Mesendoderm (in vitro differentiated cells): ENCODE measurements at regions not wholly inside any gene's neighbourhood (a gene's known extent, or its start where the extent isn't known, plus 50 kb on each side); places are given as distances from the start of the nearest gene placed in this dataset.
"Not testable (repeated sequence)": the region's sequence is repeated elsewhere in the genome, so short reads cannot be mapped to it uniquely, and the experiment has no call there.

Experiments
- DNase-seq: peaks from one replicate; pipeline ENCODE4 v3.0.0; 2013
- H2AK5ac ChIP-seq: 2 replicates; pipeline ENCODE4 v1.6.1; 2013; ENCODE audit warnings: low read length, inconsistent platforms
- H2BK120ac ChIP-seq: 2 replicates; pipeline ENCODE4 v1.6.1; 2013; ENCODE audit warnings: low read depth, mild to moderate bottlenecking, low read length, moderate library complexity, mixed read lengths
- H2BK15ac ChIP-seq: replicated peaks from 2 replicates; pipeline ENCODE4 v1.6.1; 2013; ENCODE audit warnings: low read depth, mild to moderate bottlenecking, moderate library complexity
- H2BK5ac ChIP-seq: 2 replicates; pipeline ENCODE4 v1.6.1; 2013; ENCODE audit warnings: low read length, inconsistent platforms
- H3K18ac ChIP-seq: 2 replicates; pipeline ENCODE4 v1.6.1; 2013; ENCODE audit warnings: mild to moderate bottlenecking, low read length, mixed read lengths
- H3K23ac ChIP-seq: one replicate; pipeline ENCODE4 v1.6.1; 2013; ENCODE audit warnings: low read length
- H3K27ac ChIP-seq: 2 replicates; pipeline ENCODE4 v1.5.1; 2013; ENCODE audit warnings: low read depth, mild to moderate bottlenecking, inconsistent platforms, low read length, moderate library complexity
- H3K27me3 ChIP-seq: 2 replicates; pipeline ENCODE4 v1.6.1; 2013; ENCODE audit warnings: low read length, control low read depth, mild to moderate bottlenecking, inconsistent platforms; ENCODE audit not compliant: insufficient read depth, poor library complexity
- H3K36me3 ChIP-seq: 2 replicates; pipeline ENCODE4 v1.6.1; 2013; ENCODE audit warnings: low read length, inconsistent platforms; ENCODE audit not compliant: control insufficient read depth, insufficient read depth
- H3K4ac ChIP-seq: one replicate; pipeline ENCODE4 v1.6.1; 2013; ENCODE audit warnings: low read depth, mild to moderate bottlenecking, low read length, moderate library complexity
- H3K4me1 ChIP-seq: 2 replicates; pipeline ENCODE4 v1.6.1; 2013; ENCODE audit warnings: low read depth, low read length, inconsistent platforms; ENCODE audit not compliant: control insufficient read depth
- H3K4me2 ChIP-seq: 2 replicates; pipeline ENCODE4 v1.6.1; 2013; ENCODE audit warnings: low read length
- H3K4me3 ChIP-seq: 2 replicates; pipeline ENCODE4 v1.5.1; 2013; ENCODE audit warnings: mild to moderate bottlenecking, low read length
- H3K56ac ChIP-seq: one replicate; pipeline ENCODE4 v1.6.1; 2013; ENCODE audit warnings: low read length
- H3K79me1 ChIP-seq: 2 replicates; pipeline ENCODE4 v1.6.1; 2013; ENCODE audit warnings: low read length, inconsistent platforms
- H3K79me2 ChIP-seq: 2 replicates; pipeline ENCODE4 v1.6.1; 2013; ENCODE audit warnings: mild to moderate bottlenecking, low read length; ENCODE audit not compliant: control insufficient read depth, insufficient read depth
- H3K9ac ChIP-seq: 2 replicates; pipeline ENCODE4 v1.6.1; 2013; ENCODE audit warnings: low read length, inconsistent platforms
- H4K5ac ChIP-seq: one replicate; pipeline ENCODE4 v1.6.1; 2013; ENCODE audit warnings: low read length
- H4K8ac ChIP-seq: one replicate; pipeline ENCODE4 v1.6.1; 2013; ENCODE audit warnings: low read depth, mild to moderate bottlenecking, control low read depth, low read length, moderate library complexity
- WGBS: extraction: QIAGEN DNeasy Blood & Tissue Kit; methylation state at CpG from one replicate; pipeline ENCODE4 v1.1.7; 2013; ENCODE audit warnings: low lambda C conversion rate, missing lambda C conversion rate; ENCODE audit not compliant: insufficient coverage; ENCODE audit errors: extremely low coverage; 5-methylcytosine and 5-hydroxymethylcytosine counted together

DNA sequence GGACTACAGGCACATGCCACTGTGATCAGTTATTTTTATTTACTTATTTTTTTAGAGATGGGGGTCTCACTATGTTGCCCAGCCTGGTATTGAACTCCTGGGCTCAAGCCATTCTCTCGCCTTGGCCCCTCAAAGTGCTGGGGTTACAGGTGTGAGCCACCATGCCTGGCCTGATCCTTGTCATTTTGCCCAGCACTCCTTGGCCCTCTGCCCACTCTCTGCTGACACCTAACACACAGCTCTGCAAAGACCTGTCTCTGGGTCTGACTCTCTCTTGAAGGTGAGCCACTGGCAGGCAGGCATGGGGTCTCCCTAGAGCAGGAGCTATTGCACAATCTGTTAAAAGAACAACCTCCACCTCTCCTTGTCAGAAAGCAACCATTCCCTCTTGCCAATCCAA lies 155.6 kb downstream of the ZFP64 start:
- Histone ChIP-seq H3K4me1 (no peaks in the 10 kb centered on the region), H3K9ac (no peak overlapping the region), H3K4ac (no peak overlapping the region), H2BK15ac (no peak overlapping the region), H4K8ac (no peak overlapping the region), H2BK5ac (no peak overlapping the region), H3K79me1 (no peaks in the 10 kb centered on the region), H2BK120ac (no peak overlapping the region), H3K23ac (no peak overlapping the region), H3K79me2 (no peaks in the 10 kb centered on the region), H3K27ac (no peak overlapping the region), H3K4me3 (no peak overlapping the region), H3K56ac (no peak overlapping the region), H4K5ac (no peak overlapping the region), H3K36me3 (no peaks in the 10 kb centered on the region), H3K18ac (no peak overlapping the region), H3K4me2 (no peak overlapping the region), H3K27me3 (no peaks in the 10 kb centered on the region), H2AK5ac (no peak overlapping the region)
- no peak for DNase-seq
- no CpG with 5 or more reads among the region's 1 CpG for WGBS

- Histone ChIP-seq H3K27ac (no peak overlapping the region), H3K79me2 (no peaks in the 10 kb centered on the region), H4K8ac (no peak overlapping the region), H2BK120ac (no peak overlapping the region), H3K27me3 (no peaks in the 10 kb centered on the region), H3K4me3 (no peak overlapping the region), H2AK5ac (no peak overlapping the region), H3K4me1 (no peaks in the 10 kb centered on the region), H2BK5ac (no peak overlapping the region), H2BK15ac (no peak overlapping the region), H3K56ac (no peak overlapping the region), H3K18ac (no peak overlapping the region), H3K79me1 (no peaks in the 10 kb centered on the region), H3K9ac (no peak overlapping the region), H3K36me3 (no peaks in the 10 kb centered on the region), H3K23ac (no peak overlapping the region), H3K4ac (no peak overlapping the region), H4K5ac (no peak overlapping the region), H3K4me2 (no peak overlapping the region)
- no CpG with 5 or more reads among the region's 6 CpGs for WGBS
- DNase-seq = no peak
Observed at GRCh38 chr20:52035498-52035897, 156.1 kb downstream of the ZFP64 start.

DNA sequence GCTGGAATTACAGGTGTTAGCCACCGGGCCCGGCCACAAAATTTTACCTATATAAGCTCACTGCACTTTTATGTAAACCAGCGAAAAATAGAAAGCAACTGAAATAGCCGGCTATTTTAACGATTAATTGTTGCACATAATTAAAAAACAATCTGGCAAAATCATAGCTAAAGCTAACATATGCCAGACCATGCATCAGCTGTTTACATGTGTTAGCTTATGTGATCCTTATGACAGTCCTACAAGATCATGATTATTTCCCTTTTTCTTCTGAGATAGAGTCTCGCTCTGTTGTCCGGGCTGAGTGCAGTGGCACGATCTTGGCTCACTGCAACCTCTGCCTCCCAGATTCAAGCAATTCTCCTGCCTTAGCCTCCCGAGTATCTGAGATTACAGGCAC lies 157.0 kb downstream of the ZFP64 start:
- Histone ChIP-seq H2BK15ac (no peak overlapping the region), H4K5ac (no peak overlapping the region), H3K27ac (no peak overlapping the region), H3K4me2 (no peak overlapping the region), H3K18ac (no peak overlapping the region), H3K9ac (no peak overlapping the region), H3K27me3 (no peaks in the 10 kb centered on the region), H3K23ac (no peak overlapping the region), H3K79me1 (no peaks in the 10 kb centered on the region), H2BK5ac (no peak overlapping the region), H3K4me1 (no peaks in the 10 kb centered on the region), H3K56ac (no peak overlapping the region), H4K8ac (no peak overlapping the region), H3K4ac (no peak overlapping the region), H3K4me3 (no peak overlapping the region), H3K36me3 (no peaks in the 10 kb centered on the region), H2AK5ac (no peak overlapping the region), H3K79me2 (no peaks in the 10 kb centered on the region), H2BK120ac (no peak overlapping the region)
- WGBS = no CpG with 5 or more reads among the region's 9 CpGs
- DNase-seq = no peak

- H3K27ac ChIP-seq = no peak overlapping the region
- no peak overlapping the region for H3K4me3 ChIP-seq
- H3K36me3 ChIP-seq = no peaks in the 10 kb centered on the region
- H4K5ac ChIP-seq = no peak overlapping the region
- H3K23ac ChIP-seq = no peak overlapping the region
- no peak overlapping the region for H2BK120ac ChIP-seq
- no CpG with 5 or more reads among the region's 5 CpGs for WGBS
- no peak overlapping the region for H2BK15ac ChIP-seq
- no peaks in the 10 kb centered on the region for H3K79me1 ChIP-seq
- peak; percentile 49 for DNase-seq
- no peak overlapping the region for H3K4me2 ChIP-seq
- no peaks in the 10 kb centered on the region for H3K27me3 ChIP-seq
- H2AK5ac ChIP-seq = no peak overlapping the region
- no peak overlapping the region for H3K56ac ChIP-seq
- no peaks in the 10 kb centered on the region for H3K79me2 ChIP-seq
- no peak overlapping the region for H3K18ac ChIP-seq
- H2BK5ac ChIP-seq = no peak overlapping the region
- no peak overlapping the region for H4K8ac ChIP-seq
- no peaks in the 10 kb centered on the region for H3K4me1 ChIP-seq
- no peak overlapping the region for H3K4ac ChIP-seq
- no peak overlapping the region for H3K9ac ChIP-seq
Observed at GRCh38 chr20:52033313-52033712, 158.3 kb downstream of the ZFP64 start.

DNA sequence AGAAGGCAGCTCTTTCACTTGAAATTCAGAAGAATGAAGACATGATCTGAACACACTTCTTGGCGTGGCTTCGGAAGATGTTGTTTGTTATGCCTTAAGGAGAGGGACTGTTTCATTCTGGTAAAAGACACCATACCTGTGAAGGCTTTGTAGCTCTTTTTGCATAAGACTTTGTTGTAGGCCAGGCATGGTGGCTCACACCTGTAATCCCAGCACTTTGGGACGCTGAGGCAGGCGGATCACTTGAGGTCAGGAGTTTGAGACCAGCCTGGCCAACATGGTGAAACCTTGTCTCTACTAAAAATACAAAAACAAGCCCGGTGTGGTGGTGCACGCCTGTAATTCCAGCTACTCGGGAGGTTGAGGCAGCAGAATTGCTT lies 159.3 kb downstream of the ZFP64 start:
- not testable (repeated sequence) for H3K79me2 ChIP-seq, H2BK15ac ChIP-seq, H3K79me1 ChIP-seq, H2BK5ac ChIP-seq, H3K4me3 ChIP-seq, H3K4me1 ChIP-seq, DNase-seq, H2AK5ac ChIP-seq, H3K18ac ChIP-seq, H3K23ac ChIP-seq, H2BK120ac ChIP-seq, H4K5ac ChIP-seq, H3K27me3 ChIP-seq, H3K56ac ChIP-seq, H3K27ac ChIP-seq, H3K4ac ChIP-seq, H3K9ac ChIP-seq, H4K8ac ChIP-seq, H3K36me3 ChIP-seq, H3K4me2 ChIP-seq
- no CpG with 5 or more reads among the region's 7 CpGs for WGBS

GRCh38 chr20:52031563-52032303 lies 159.8 kb downstream of the ZFP64 start:
- H3K79me2 ChIP-seq = no peaks in the 10 kb centered on the region
- H3K56ac ChIP-seq = no peak overlapping the region
- no peaks in the 10 kb centered on the region for H3K79me1 ChIP-seq
- no peaks in the 10 kb centered on the region for H3K27me3 ChIP-seq
- no peak overlapping the region for H3K27ac ChIP-seq
- H3K23ac ChIP-seq = no peak overlapping the region
- no peak overlapping the region for H4K5ac ChIP-seq
- DNase-seq = peak; percentile 16
- no peak overlapping the region for H4K8ac ChIP-seq
- H2BK15ac ChIP-seq = no peak overlapping the region
- WGBS = no CpG with 5 or more reads among the region's 14 CpGs
- H3K4ac ChIP-seq = no peak overlapping the region
- no peaks in the 10 kb centered on the region for H3K36me3 ChIP-seq
- no peak overlapping the region for H3K9ac ChIP-seq
- H3K4me1 ChIP-seq = no peaks in the 10 kb centered on the region
- H3K4me2 ChIP-seq = no peak overlapping the region
- H2BK5ac ChIP-seq = no peak overlapping the region
- no peak overlapping the region for H2BK120ac ChIP-seq
- H3K18ac ChIP-seq = no peak overlapping the region
- H2AK5ac ChIP-seq = no peak overlapping the region
- no peak overlapping the region for H3K4me3 ChIP-seq
